ENCODE measurements at regions not wholly inside any gene's neighbourhood (a gene's known extent, or its start where the extent isn't known, plus 50 kb on each side); places are given as distances from the start of the nearest gene placed in this dataset.
"Not testable (repeated sequence)": the region's sequence is repeated elsewhere in the genome, so short reads cannot be mapped to it uniquely, and the experiment has no call there.

GRCh38 chr9:31745886-31746285 lies 638.6 kb upstream of the ACO1 start:
- H3K4me3 Mint-ChIP-seq: no peak overlapping the region
- no peaks in the 10 kb centered on the region for H3K36me3 Mint-ChIP-seq (ENCODE audit: low read depth)
- no peak for TF ChIP-seq CTCF (IDR thresholded peaks at IDR 0.05)
- H3K27me3 Mint-ChIP-seq: no peaks in the 10 kb centered on the region
- no peak overlapping the region for H3K27ac Mint-ChIP-seq
- ChIA-PET CTCF (no interaction called here), POLR2A (no interaction called here)
- ATAC-seq: no peak
- no peaks in the 10 kb centered on the region for H3K9me3 Mint-ChIP-seq
- DNase-seq: no peak
- H3K4me1 Mint-ChIP-seq (ENCODE audit: low read depth): no peaks in the 10 kb centered on the region
- intact Hi-C loops (cut with micrococcal nuclease): no loop called here

GRCh38 chr9:31753756-31754155 lies 630.7 kb upstream of the ACO1 start:
- no peak overlapping the region for H3K4me3 Mint-ChIP-seq
- DNase-seq (no peak), ATAC-seq (no peak)
- no peak for TF ChIP-seq CTCF (IDR thresholded peaks at IDR 0.05)
- intact Hi-C loops (cut with micrococcal nuclease): no loop called here
- peaks cover 2% of the 10 kb centered on the region for H3K9me3 Mint-ChIP-seq
- POLR2A ChIA-PET: no interaction called here
- no peaks in the 10 kb centered on the region for H3K27me3 Mint-ChIP-seq
- CTCF ChIA-PET: no interaction called here
- H3K36me3 Mint-ChIP-seq (ENCODE audit: low read depth): no peaks in the 10 kb centered on the region
- no peak overlapping the region for H3K27ac Mint-ChIP-seq
- H3K4me1 Mint-ChIP-seq (ENCODE audit: low read depth): no peaks in the 10 kb centered on the region

GRCh38 chr9:31759703-31760102 lies 624.7 kb upstream of the ACO1 start:
- intact Hi-C loops (cut with micrococcal nuclease): no loop called here
- Mint-ChIP-seq H3K4me3 (no peak overlapping the region), H3K9me3 (no peaks in the 10 kb centered on the region), H3K4me1 (ENCODE audit: low read depth) (no peaks in the 10 kb centered on the region), H3K27ac (no peak overlapping the region), H3K36me3 (ENCODE audit: low read depth) (no peaks in the 10 kb centered on the region), H3K27me3 (no peaks in the 10 kb centered on the region)
- ChIA-PET CTCF (no interaction called here), POLR2A (no interaction called here)
- no peak for DNase-seq
- TF ChIP-seq CTCF (IDR thresholded peaks at IDR 0.05): no peak
- no peak for ATAC-seq

GRCh38 chr9:31774021-31774420 lies 610.4 kb upstream of the ACO1 start:
- H3K4me1 Mint-ChIP-seq (ENCODE audit: low read depth); H3K27ac Mint-ChIP-seq; POLR2A ChIA-PET; DNase-seq; intact Hi-C loops (cut with micrococcal nuclease); CTCF ChIA-PET; ATAC-seq; H3K27me3 Mint-ChIP-seq; H3K36me3 Mint-ChIP-seq (ENCODE audit: low read depth); H3K4me3 Mint-ChIP-seq: not testable (repeated sequence)
- peaks cover 21% of the 10 kb centered on the region for H3K9me3 Mint-ChIP-seq

- H3K27me3 Mint-ChIP-seq: no peaks in the 10 kb centered on the region
- intact Hi-C loops (cut with micrococcal nuclease): no loop called here
- H3K4me3 Mint-ChIP-seq: no peak overlapping the region
- POLR2A ChIA-PET: no interaction called here
- no peaks in the 10 kb centered on the region for H3K4me1 Mint-ChIP-seq (ENCODE audit: low read depth)
- no peak overlapping the region for H3K27ac Mint-ChIP-seq
- CTCF ChIA-PET: no interaction called here
- peaks cover 8% of the 10 kb centered on the region for H3K36me3 Mint-ChIP-seq (ENCODE audit: low read depth)
- no peak for DNase-seq
- TF ChIP-seq CTCF (IDR thresholded peaks at IDR 0.05): no peak
- ATAC-seq: no peak
- peaks cover 23% of the 10 kb centered on the region for H3K9me3 Mint-ChIP-seq
Measured at GRCh38 chr9:31774571-31774970, 609.9 kb upstream of the ACO1 start.

- Mint-ChIP-seq H3K4me1 (ENCODE audit: low read depth) (no peaks in the 10 kb centered on the region), H3K36me3 (ENCODE audit: low read depth) (peaks cover 6% of the 10 kb centered on the region), H3K4me3 (no peak overlapping the region), H3K27ac (no peak overlapping the region), H3K27me3 (no peaks in the 10 kb centered on the region), H3K9me3 (peaks cover 28% of the 10 kb centered on the region)
- no peak for DNase-seq
- ChIA-PET POLR2A (no interaction called here), CTCF (no interaction called here)
- no peak for TF ChIP-seq CTCF (IDR thresholded peaks at IDR 0.05)
- no peak for ATAC-seq
- intact Hi-C loops (cut with micrococcal nuclease): no loop called here
Measured at GRCh38 chr9:31776471-31776870, 608.0 kb upstream of the ACO1 start.
